Gastroesophageal sphincter (tissue), 4 donors: ENCODE measurements at regions not wholly inside any gene's neighbourhood (a gene's known extent, or its start where the extent isn't known, plus 50 kb on each side); places are given as distances from the start of the nearest gene placed in this dataset.

Source experiments
- ATAC-seq: fragments of 150-250 bp; one replicate; pipeline ENCODE4 v1.9.1; 2016; ENCODE audit warnings: mild to moderate bottlenecking, moderate library complexity
- H3K27ac ChIP-seq, 4 donors: fragments of 200-600 bp; sonication (generic) in 3 of 4; 1 replicate in 3 of 4; 2 replicates in 1 of 4; pipeline ENCODE4 v1.5.1; 2016 to 2019
- H3K27me3 ChIP-seq: fragments of 200-600 bp; sonication (generic); one replicate; pipeline ENCODE4 v1.5.1; 2019
- H3K36me3 ChIP-seq, 2 donors: fragments of 200-600 bp; sonication (generic); one replicate each; pipeline ENCODE4 v1.5.1; 2019; ENCODE audit warnings: control low read depth in 1 of 2
- H3K4me1 ChIP-seq, 3 donors: fragments of 200-600 bp; sonication (generic); 1 replicate in 2 of 3; 2 replicates in 1 of 3; pipeline ENCODE4 v1.5.1; 2016 to 2019; ENCODE audit warnings: control low read depth in 2 of 3
- H3K4me3 ChIP-seq, 2 donors: fragments of 200-600 bp; sonication (generic); one replicate each; pipeline ENCODE4 v1.5.1; 2019; ENCODE audit warnings: mild to moderate bottlenecking in 1 of 2, moderate library complexity in 1 of 2
- H3K9me3 ChIP-seq, 3 donors: fragments of 200-600 bp; sonication (generic); one replicate each; pipeline ENCODE4 v1.5.1; 2017 to 2019; ENCODE audit warnings: control low read depth in 2 of 3
- CTCF ChIP-seq, 4 experiments: fragments of 200-600 bp in 2 of 4; fragments of 450-650 bp in 2 of 4; sonication (generic) in 1 of 4; IDR thresholded peaks; one replicate each; pipeline ENCODE4 v1.5.1; 2017 to 2019; ENCODE audit warnings: antibody characterized with exemption in 4 of 4, mild to moderate bottlenecking in 2 of 4, moderate library complexity in 2 of 4
- EP300 ChIP-seq: sonication (generic); formaldehyde crosslinking; IDR thresholded peaks from one replicate; pipeline ENCODE4 v1.6.1; 2017; ENCODE audit warnings: antibody characterized with exemption, mild to moderate bottlenecking
- POLR2A ChIP-seq, 2 donors: fragments of 450-650 bp; IDR thresholded peaks; one replicate each; pipeline ENCODE4 v1.6.1; 2017; ENCODE audit warnings: antibody characterized with exemption in 2 of 2, mild to moderate bottlenecking in 2 of 2, moderate library complexity in 1 of 2
- POLR2AphosphoS5 ChIP-seq: sonication (generic); formaldehyde crosslinking; IDR thresholded peaks from one replicate; pipeline ENCODE4 v1.6.1; 2017; ENCODE audit warnings: antibody characterized with exemption
- WGBS, 2 donors: methylation state at CpG; one replicate each; pipeline ENCODE4 v1.1.5; 2018; ENCODE audit warnings: low coverage in 1 of 2; 5-methylcytosine and 5-hydroxymethylcytosine counted together

DNA sequence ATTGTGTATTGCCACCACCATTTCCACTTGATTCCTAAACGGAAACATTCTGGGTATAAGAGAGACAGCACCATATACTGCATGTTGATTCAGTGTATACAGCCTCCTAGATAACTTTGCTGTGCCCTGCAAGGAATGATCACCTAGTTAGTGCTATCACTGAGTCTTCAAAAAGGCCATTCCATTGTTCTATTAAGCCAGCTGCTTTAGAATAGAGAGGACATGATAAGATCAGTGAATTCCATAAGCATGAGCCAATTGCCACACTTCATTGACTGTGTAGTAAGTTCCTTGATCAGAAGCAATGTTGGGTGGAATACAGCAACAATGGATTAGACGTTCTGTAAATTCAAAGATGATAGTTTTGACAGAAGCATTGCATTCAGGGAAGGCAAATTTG, 1047.3 kb downstream of the PCDH18 start:
- WGBS, 2 donors, result 55 to 91% methylated on average over 1 to 2 of the region's 2 CpGs
- ATAC-seq, result no peak
- H3K27me3 ChIP-seq, result no peaks in the 10 kb centered on the region
- no peaks in the 10 kb centered on the region for H3K4me1 ChIP-seq
- TF ChIP-seq POLR2A (IDR thresholded peaks at IDR 0.05) (no peak), CTCF (IDR thresholded peaks at IDR 0.05) (no peak), EP300 (no peak), POLR2AphosphoS5 (no peak)
- H3K4me3 ChIP-seq, result no peak overlapping the region
- H3K9me3 ChIP-seq, result no peaks in the 10 kb centered on the region
- no peak overlapping the region for H3K27ac ChIP-seq
- H3K36me3 ChIP-seq, result no peaks in the 10 kb centered on the region

GRCh38 chr4:136476753-136477152, 1055.5 kb downstream of the PCDH18 start:
- Histone ChIP-seq H3K4me1 (no peaks in the 10 kb centered on the region), H3K9me3 (no peaks in the 10 kb centered on the region), H3K27me3 (no peaks in the 10 kb centered on the region), H3K4me3 (no peak overlapping the region), H3K27ac (no peak overlapping the region), H3K36me3 (no peaks in the 10 kb centered on the region)
- TF ChIP-seq POLR2AphosphoS5, result no peak
- TF ChIP-seq CTCF (IDR thresholded peaks at IDR 0.05), result no peak
- no peak for TF ChIP-seq EP300
- TF ChIP-seq POLR2A (IDR thresholded peaks at IDR 0.05), result no peak
- 50 to 67% methylated on average over 1 of the region's 1 CpG for WGBS, 2 donors
- ATAC-seq, result no peak

- H3K36me3 ChIP-seq, result no peaks in the 10 kb centered on the region
- no peak overlapping the region for H3K4me3 ChIP-seq
- H3K9me3 ChIP-seq, result peaks cover 0 to 7% (median 0%) of the 10 kb centered on the region in 3 donors
- H3K4me1 ChIP-seq, result no peaks in the 10 kb centered on the region
- no peak overlapping the region for H3K27ac ChIP-seq
- 85 to 89% methylated on average over 2 of the region's 2 CpGs for WGBS, 2 donors
- TF ChIP-seq POLR2AphosphoS5 (no peak), CTCF (IDR thresholded peaks at IDR 0.05) (no peak), POLR2A (IDR thresholded peaks at IDR 0.05) (no peak), EP300 (no peak)
- H3K27me3 ChIP-seq, result no peaks in the 10 kb centered on the region
- ATAC-seq, result no peak
These were observed 1061.2 kb downstream of the PCDH18 start for GRCh38 chr4:136471051-136471450.

- H3K36me3 ChIP-seq, result no peaks in the 10 kb centered on the region
- no peak for ATAC-seq
- WGBS, 2 donors, result 73 to 80% methylated on average over 1 of the region's 1 CpG
- H3K9me3 ChIP-seq, result peaks cover 0 to 7% (median 0%) of the 10 kb centered on the region in 3 donors
- no peak overlapping the region for H3K27ac ChIP-seq
- no peak overlapping the region for H3K4me3 ChIP-seq
- H3K27me3 ChIP-seq, result no peaks in the 10 kb centered on the region
- TF ChIP-seq EP300 (no peak), POLR2A (IDR thresholded peaks at IDR 0.05) (no peak), POLR2AphosphoS5 (no peak), CTCF (IDR thresholded peaks at IDR 0.05) (no peak)
- no peaks in the 10 kb centered on the region for H3K4me1 ChIP-seq
These were observed 1066.6 kb downstream of the PCDH18 start for GRCh38 chr4:136465691-136466090.

DNA sequence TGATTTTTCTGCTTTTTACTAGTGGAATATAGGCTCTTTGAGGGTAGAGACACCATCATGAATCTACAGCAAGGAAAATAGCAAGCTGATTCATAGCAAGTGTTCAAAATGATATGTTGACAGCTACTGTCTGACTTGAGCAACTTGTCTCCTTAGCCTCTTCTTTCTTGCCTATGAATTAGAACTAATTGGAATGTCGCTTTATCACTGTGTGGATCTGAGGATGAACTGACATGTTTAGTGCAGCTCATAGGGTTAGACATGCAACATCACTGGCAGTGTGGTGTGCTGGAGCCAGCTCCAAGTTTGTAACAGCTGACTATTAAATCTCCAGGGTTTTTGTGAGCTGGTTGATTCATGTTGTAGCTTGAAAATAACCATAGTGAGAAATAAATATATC, 1068.4 kb downstream of the PCDH18 start:
- no peak overlapping the region for H3K27ac ChIP-seq
- no peaks in the 10 kb centered on the region for H3K27me3 ChIP-seq
- peaks cover 0 to 7% (median 0%) of the 10 kb centered on the region in 3 donors for H3K9me3 ChIP-seq
- 100% methylated on average over 1 of the region's 1 CpG for WGBS, 2 donors
- no peak for TF ChIP-seq CTCF (IDR thresholded peaks at IDR 0.05)
- TF ChIP-seq POLR2A (IDR thresholded peaks at IDR 0.05), result no peak
- TF ChIP-seq EP300, result no peak
- TF ChIP-seq POLR2AphosphoS5, result no peak
- no peaks in the 10 kb centered on the region for H3K4me1 ChIP-seq
- ATAC-seq, result no peak
- H3K4me3 ChIP-seq, result no peak overlapping the region
- no peaks in the 10 kb centered on the region for H3K36me3 ChIP-seq
